ENCODE measurements at regions not wholly inside any gene's neighbourhood (a gene's known extent, or its start where the extent isn't known, plus 50 kb on each side); places are given as distances from the start of the nearest gene placed in this dataset.
"Not testable (repeated sequence)": the region's sequence is repeated elsewhere in the genome, so short reads cannot be mapped to it uniquely, and the experiment has no call there.

DNA sequence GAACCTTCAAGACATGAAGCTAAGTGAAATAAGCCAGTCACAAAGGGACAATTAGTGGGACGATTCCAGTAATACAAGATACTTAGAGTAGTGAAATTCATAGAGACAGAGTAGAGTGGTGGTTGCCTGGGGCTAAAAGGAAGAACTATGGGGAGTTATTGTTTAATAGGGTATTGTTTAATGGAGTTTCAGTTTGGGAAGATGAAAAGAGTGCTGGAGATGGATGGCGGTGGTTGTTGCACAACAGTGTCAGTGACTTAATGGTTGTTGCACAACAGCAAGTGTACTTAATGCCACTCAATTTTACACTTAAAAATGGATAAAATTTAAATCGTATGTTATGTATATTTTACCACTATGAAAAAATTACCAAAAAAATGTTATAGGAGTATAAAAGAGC, 209.7 kb upstream of the TENT5A start:
- no peak for ATAC-seq

DNA sequence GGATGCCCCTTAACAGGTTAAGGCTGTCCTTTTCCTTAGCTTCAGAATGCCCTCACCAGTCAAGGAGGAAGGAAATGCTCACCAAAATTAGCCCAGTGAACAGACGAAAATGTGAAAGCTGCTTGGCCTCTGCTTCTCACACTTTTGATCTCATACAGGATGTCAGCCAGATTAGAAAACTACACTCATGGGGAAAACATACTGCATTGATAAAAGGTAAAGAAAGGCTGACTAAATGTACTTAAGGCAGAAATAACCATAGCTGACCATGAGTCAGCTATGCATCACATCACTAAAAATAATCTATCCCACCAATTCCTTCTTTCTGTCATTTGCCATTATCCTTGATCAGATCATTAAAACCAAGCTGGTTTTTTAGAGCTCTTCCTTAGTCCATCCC, 198.4 kb upstream of the TENT5A start:
- no peak for ATAC-seq

GRCh38 chr6:81948861-81949260, 196.4 kb upstream of the TENT5A start:
- no peak for ATAC-seq

- not testable (repeated sequence) for ATAC-seq
These were observed 195.7 kb upstream of the TENT5A start for GRCh38 chr6:81948196-81948595.

DNA sequence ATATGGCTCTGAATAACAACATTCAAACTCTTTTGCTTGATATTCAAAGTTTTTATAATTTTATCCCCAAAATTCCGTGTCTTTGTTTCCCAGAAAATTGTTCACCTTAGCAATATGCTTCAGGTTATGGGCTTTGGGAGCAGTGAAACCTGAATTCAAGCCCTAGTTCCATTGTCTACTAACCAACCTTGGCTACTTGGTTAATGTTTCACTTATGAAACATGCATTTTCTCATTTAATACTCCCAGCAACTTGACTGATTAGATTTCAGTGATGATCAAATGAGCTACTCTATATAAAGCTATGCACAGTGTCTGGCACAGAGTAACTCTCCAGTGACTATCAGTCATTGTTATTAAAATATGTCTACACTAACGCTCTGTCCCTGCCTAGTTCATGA, 192.2 kb upstream of the TENT5A start:
- ATAC-seq, result no peak

DNA sequence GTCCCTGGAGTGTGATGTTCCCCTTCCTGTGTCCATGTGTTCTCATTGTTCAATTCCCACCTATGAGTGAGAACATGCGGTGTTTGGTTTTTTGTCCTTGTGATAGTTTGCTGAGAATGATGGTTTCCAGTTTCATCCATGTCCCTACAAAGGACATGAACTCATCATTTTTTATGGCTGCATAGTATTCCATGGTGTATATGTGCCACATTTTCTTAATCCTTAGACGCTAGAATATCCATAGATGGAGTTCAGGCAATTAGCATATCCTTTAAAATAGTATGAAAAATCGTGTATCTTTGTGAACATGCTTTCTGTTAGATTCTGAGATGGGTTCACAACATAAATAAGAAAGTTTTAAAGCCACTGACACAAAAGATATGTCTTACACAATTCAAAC, 190.4 kb upstream of the TENT5A start:
- not testable (repeated sequence) for ATAC-seq

- no peak for ATAC-seq
These were observed 189.5 kb upstream of the TENT5A start for GRCh38 chr6:81942067-81942370.

GRCh38 chr6:81940451-81940985, 188.0 kb upstream of the TENT5A start:
- ATAC-seq, result no peak

- ATAC-seq, result no peak
These were observed 187.3 kb upstream of the TENT5A start for GRCh38 chr6:81939766-81940165.

DNA sequence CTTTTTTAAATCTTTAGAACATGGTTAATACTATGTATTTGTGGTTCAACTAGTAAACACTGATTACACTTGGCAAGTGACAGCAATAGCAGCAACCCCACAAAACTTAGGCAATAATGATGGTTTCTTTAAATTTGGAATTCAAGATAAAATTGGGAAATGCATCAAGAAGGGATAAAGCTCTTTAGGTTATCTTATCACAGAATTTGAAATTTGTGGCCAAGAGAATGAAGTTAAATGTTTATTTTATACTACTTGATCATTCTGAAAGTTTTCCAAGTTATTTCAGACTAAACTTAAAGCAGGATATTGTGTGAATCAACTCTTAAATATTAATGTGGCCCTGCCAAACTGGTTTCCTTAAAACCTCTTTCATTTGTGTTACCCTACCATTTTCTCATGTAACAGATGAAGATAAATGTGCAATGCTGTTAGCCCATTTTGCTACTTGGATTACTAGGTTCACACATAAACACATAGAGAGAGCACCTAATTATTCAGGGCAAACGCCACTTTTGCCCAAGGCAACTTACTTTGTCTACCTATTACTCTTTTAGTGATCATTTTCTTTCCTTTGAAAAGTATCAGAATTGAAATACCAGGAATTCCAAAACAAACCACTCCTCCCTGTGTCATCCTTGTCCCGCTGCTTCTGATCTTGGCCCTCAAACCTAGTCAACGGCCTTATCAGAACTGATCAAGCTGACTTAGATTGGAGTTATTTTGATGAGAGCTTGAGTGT, 186.7 kb upstream of the TENT5A start:
- ATAC-seq, result no peak

DNA sequence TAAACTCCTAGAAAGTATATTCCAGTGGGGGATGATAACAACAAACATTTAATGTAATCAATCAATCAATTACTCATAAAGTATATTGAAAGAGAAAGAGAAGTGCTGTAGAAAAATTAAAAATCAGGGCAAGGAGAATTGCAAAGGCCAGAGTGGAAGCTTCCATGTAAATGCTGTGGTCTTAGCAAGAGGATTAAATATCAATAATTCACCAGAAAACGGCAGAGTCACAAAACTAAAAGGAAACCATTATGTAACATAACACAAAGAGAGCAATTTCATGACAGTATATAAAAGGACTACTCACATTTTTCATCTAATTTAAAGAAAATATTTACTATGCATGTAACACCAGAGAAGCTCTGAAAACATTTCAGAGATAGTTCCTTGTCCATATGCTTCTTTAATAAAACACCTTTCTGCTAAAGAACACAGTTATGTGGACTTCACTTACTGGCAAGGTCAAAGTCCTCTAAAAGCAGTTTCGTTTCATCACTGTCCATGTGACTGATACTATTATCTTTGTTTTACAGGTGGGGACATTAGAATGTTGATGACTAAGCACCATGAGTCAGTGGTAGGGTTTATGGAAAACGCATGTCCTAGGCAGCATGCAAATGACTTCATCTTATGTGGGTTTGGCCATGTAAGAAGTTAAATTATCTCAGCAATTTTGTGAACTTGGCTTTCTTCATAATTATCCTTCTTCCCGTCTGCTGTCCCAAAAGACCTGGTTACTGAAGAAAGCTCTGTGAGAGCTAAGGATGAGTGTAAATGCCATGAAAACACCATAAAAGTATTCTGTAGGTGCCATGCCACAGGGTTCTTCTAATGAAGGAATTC, 185.8 kb upstream of the TENT5A start:
- no peak for ATAC-seq

DNA sequence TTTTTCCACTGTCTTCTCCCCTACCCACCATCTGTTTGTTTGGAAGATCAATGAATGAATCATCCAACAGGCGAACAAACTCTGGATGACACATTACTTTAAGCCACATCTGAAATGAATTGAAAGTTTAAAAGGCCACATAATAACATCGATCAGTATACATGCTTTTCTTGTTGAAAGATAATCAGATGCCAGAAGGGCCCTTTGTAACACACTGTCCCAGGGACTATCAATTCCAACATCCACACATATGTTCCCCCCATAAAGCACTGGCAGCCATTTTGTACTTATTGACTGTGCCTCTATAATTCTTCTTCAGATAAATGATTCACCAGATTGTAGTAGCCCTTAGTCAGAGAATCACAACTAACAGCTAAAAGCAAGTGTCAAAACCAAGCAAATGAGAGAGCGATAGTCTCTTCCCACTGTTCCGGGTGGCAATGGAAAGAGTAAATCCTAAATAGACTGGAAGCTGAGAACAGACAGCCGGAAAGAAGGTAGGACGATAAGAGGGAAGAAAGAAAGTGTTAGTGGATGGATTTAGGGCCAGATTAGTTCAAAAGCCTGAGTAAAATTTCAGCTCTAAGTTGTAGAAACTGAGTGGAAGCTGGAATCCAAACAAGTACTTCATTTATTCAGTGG, 184.9 kb upstream of the TENT5A start:
- no peak for ATAC-seq

DNA sequence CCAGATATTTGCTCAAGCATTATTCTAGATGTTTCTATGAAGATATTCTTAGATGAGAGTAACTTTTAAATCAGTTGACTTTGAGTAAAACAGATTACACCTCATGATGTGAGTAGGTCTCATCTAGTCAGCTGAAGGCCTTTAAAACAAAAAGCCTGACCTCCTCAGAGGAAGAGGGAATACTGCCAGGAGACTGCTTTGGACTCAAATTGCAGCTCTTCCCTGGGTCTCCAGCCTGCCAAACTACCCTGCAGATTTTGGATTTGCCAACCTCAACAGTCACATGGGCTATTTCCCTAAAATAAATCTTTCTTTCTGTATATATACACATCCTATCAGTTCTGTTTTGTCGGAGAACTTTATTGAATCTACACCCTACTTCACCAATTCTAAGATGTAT, 182.5 kb upstream of the TENT5A start:
- no peak for ATAC-seq

- no peak for ATAC-seq
These were observed 181.1 kb upstream of the TENT5A start for GRCh38 chr6:81933608-81934051.

- no peak for ATAC-seq
These were observed 180.6 kb upstream of the TENT5A start for GRCh38 chr6:81933089-81933488.

DNA sequence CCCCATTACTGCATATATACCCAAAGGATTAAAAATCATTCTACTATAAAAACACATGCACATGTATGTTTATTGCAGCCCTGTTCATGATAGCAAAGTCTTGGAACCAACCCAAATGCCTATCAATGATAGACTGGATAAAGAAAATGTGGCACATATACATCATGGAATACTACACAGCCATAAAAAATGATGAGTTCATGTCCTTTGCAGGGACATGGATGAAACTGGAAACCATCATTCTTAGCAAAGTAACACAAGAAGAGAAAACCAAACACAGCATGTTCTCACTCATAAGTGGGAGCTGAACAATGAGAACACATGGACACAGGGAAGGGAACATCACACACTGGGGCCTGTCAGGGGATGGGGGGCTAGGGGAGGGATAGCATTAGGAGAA, 180.0 kb upstream of the TENT5A start:
- ATAC-seq, result not testable (repeated sequence)

GRCh38 chr6:81929828-81930227, 177.3 kb upstream of the TENT5A start:
- ATAC-seq, result no peak

DNA sequence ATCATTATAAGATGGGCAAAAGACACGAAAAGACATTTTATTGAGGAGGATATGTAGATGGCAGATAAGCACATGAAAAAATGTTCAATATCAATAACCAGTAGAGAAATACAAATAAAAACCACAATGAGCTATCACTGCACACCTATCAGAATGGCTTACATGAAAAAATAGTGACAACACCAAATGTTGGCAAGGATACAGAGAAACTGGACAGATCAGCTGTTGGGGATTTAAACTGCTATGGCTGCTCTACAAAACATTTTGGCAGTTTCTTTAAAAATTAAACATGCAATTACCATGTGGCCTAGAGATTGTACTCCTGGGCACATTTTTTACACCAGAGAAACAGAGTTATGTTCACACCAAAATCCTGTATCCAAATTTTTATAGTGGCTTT, 172.7 kb upstream of the TENT5A start:
- no peak for ATAC-seq

DNA sequence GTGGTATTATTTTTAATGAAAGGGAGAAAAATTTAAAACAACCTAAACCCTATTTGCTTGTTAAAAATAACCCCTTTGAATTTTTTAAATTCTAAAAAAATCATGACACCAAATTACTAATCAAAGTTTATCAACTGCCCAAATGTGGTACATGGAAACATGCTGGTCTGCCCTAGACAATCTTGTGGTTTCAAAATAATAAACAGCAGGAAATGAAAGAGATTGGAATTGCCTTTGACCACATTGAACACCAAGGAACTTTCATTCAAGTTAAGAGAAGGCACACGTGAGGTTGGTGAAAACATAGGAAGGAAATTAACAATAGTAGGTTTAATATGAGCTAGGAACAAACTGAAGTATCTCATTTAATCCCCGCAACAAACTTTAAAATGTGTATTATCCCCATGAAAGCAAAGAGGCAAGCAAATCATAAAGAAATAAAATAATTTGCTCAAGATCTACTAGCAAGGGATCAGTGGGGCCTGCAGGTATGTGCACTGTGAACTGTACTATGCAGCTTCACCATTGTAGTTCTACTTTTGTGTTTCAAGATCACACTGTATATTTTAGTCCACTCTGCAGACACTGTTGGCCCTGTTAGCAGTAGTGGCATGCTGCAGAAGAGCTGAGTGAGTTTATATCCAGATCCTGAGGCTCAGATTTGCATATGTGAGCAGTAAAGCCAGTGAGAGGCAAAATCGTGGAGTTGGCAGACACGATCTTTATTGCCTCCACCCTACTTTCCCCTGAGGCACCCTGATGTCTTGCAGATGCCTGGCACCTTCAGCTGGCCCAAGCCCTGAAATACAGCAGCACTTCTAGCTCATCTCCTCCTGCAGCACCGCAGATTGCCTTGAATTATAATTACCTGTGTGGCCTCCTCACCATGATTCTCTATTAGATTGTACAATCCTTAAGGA, 157.8 kb upstream of the TENT5A start:
- no peak for ATAC-seq

DNA sequence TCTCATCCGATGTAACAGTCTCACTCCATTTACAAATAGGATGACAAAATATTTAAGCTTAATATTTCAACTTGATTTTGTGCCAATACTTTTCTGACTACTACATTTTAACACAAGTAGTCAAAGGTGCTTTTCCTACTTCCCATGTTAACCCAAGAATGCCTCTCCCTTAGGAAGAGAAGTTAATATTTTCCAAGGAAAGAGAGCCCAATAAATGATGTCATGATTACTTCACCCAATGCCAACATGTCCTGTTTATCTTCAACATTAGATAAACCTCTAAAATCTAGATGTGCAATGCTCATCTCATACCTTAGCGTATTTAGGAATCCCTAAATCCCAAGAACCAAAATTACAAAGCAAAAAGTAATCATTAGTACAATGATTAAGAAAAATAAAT, 156.7 kb upstream of the TENT5A start:
- no peak for ATAC-seq

GRCh38 chr6:81906709-81907204, 154.3 kb upstream of the TENT5A start:
- ATAC-seq, result no peak

GRCh38 chr6:81906041-81906440, 153.6 kb upstream of the TENT5A start:
- ATAC-seq, result no peak
